ENCODE measurements at regions not wholly inside any gene's neighbourhood (a gene's known extent, or its start where the extent isn't known, plus 50 kb on each side); places are given as distances from the start of the nearest gene placed in this dataset.
"Not testable (repeated sequence)": the region's sequence is repeated elsewhere in the genome, so short reads cannot be mapped to it uniquely, and the experiment has no call there.

DNA sequence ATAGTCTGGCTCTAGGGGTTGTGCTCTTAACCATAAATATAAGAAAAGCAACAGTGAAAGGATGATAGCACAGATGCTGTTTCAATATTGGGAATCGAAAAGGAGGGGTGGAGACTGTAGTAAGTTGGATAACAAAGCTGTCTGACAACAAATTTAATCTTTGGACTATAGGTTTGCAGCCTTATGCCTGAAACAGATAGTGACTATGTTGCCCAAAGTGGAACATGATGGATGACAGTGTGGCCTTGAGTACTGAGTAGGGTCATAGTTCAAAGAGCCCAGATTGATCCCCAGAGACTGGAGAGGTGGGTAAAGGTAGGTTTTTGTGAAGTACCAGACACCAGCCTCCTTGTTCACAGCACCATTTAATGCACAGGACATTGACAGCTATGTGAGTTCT lies 144.0 kb upstream of the PALMD start:
- DNase-seq (ENCODE audit: low spot score), result no peak

DNA sequence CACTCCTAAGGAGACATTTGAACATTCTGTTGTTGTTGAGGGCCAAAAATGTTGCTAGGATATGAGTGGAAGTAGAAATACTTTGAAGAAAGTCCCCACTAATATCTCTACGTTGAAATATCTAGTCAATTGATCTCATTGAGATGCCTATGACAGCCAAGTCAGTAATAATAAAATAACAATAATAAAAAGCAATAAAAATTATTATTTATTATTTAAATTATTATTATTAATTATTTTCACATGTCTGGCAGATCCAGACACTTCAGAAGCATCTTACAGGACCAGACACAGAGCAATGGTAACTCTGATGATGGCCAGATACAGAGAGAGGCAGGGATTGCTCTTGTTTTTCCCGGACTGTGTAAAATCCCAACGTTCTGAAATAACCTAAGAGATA lies 143.5 kb upstream of the PALMD start:
- DNase-seq (ENCODE audit: low spot score), result no peak

DNA sequence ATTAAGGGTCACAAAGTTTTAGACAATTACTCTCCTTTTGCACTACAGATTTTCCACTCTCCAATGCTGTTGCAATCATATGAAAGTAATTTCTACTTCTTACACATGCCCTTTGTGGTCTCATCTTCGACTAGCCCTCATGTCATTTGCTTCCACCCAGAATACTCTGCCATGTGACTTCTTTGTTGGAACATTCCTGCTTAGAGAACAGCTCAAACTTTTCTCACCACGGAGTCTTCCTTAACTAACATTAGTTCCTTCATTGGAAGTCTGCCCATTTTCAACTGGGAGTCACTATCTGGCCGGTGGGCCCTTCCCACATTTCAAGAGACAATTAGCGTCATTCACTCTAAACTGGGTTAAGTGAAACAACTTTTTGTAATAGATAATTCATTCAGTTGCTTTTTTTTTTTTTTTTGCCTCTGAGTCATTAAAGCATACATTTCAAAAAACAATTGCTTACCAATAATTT lies 142.6 kb upstream of the PALMD start:
- peak; percentile 26 for DNase-seq (ENCODE audit: low spot score)

DNA sequence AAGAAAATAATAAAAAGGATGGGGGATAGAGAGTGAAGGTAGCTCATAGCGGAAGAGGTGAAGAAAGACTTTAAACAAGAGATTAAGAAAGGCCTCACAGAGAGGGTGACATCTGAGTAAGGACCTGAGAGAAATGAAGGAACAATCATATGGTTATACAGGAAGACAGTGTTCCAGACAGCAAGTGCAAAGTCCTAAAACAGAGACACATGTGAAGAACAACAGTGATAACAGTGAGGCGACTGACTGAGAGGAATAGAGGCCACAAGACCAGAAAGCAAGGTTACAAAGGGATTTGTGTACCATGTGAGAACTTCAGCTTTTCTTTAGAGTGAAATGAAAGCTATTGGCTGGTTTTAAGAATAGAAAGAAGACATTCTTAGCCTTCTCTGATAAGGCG lies 141.6 kb upstream of the PALMD start:
- DNase-seq (ENCODE audit: low spot score), result no peak

DNA sequence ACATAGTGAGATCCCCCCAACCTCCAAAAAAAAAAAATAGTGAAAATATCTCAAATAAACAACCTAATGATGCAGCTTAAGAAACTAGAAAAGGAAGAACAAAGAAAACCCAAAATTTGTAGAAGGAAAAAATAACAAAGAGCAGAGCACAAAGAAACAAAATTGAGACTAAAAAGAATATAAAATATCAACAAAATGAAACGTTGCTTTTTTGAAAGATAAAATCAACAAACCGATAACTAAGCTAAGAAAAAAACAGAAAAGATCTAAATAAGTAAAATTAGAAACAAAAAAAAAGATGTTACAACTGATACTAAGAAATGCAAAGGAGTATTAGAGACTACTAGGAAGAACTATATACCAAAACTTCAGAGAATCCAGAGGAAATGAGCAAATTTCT lies 139.3 kb upstream of the PALMD start:
- no peak for DNase-seq (ENCODE audit: low spot score)

DNA sequence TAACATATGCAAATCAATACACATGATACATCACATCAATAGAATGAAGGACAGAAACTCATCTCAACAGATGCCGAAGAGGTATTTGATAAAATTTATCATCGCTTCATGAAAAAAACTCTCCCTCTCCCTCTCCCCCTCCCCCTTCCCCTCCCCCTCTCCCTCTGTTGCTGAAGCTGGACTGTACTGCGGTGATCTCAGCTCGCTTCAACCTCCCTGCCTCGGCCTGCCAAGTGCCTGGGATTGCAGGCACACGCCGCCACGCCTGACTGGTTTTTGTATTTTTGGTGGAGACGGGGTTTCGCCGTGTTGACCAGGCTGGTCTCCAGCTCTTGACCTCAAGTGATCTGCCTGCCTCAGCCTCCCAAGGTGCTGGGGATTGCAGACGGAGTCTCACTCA lies 138.5 kb upstream of the PALMD start:
- DNase-seq (ENCODE audit: low spot score), result not testable (repeated sequence)

DNA sequence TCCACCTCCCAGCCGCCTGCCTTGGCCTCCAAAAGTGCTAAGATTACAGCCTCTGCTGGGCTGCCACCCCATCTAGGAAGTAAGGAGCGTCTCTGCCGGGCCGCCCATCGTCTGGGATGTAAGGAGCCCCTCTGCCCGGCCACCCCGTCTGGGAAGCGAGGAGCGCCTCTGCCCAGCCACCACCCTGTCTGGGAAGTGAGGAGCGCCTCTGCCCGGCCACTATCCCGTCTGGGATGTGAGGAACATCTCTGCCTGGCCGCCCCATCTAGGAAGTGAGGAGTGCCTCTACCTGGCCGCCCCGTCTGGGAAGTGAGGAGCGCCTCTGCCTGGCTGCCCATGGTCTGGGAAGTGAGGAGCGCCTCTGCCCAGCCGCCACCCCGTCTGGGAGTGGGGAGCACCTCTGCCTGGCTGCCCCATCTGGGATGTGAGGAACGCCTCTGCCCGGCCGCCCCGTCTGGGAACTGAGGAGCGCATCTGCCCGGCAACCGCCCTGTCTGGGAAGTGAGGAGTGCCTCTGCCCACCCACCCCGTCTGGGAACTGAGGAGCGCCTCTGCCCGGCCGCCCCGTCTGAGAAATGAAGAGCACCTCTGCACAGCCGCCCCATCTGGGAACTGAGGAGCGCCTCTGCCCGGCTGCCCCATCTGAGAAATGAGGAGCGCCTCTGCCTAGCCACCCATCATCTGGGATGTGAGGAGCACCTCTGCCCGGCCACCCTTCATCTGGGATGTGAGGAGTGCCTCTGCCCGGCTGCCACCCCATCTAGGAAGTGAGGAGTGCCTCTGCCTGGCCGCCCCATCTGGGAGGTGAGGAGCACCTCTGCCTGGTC lies 137.8 kb upstream of the PALMD start:
- no peak for DNase-seq (ENCODE audit: low spot score)

DNA sequence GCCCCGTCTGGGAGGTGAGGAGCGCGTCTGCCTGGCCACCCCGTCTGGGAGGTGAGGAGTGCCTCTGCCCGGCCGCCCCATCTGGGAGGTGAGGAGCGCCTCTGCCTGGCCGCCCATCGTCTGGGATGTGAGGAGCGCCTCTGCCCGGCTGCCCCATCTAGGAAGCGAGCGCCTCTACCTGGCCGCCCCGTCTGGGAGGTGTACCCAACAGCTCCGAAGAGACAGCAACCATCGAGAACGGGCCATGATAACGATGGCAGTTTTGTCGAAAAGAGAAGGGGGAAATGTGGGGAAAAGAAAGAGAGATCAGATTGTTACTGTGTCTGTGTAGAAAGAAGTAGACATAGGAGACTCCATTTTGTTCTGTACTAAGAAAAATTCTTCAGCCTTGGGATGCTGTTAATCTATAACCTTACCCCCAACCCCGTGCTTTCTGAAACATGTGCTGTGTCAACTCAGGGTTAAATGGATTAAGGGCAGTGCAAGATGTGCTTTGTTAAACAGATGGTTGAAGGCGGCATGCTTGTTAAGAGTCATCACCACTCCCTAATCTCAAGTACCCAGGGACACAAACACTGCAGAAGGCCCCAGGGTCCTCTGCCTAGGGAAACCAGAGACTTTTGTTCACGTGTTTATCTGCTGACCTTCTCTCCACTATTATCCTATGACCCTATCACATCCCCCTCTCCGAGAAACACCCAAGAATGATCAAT lies 137.0 kb upstream of the PALMD start:
- DNase-seq (ENCODE audit: low spot score), result not testable (repeated sequence)

DNA sequence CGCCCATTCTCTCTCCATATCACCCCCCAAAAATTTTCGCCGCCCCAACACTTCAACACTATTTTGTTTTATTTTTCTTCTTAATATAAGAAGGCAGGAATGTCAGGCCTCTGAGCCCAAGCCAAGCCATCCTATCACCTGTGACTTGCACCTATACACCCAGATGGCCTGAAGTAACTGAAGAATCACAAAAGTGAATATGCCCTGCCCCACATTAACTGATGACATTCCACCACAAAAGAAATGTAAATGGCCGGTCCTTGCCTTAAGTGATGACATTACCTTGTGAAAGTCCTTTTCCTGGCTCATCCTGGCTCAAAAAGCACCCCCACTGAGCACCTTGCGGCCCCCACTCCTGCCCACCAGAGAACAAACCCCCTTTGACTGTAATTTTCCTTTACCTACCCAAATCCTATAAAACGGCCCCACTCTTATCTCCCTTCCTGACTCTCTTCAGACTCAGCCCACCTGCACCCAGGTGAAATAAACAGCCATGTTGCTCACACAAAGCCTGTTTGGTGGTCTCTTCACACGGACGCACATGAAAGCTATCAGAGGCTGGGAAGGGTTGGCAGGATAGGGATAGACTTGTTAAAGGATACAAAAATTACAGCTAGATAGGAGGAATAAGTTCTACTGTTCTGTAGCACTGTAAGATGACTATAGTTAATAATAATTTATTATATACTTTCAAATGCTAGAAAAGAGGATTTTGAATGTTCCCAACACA lies 130.9 kb upstream of the PALMD start:
- DNase-seq (ENCODE audit: low spot score), result not testable (repeated sequence)

DNA sequence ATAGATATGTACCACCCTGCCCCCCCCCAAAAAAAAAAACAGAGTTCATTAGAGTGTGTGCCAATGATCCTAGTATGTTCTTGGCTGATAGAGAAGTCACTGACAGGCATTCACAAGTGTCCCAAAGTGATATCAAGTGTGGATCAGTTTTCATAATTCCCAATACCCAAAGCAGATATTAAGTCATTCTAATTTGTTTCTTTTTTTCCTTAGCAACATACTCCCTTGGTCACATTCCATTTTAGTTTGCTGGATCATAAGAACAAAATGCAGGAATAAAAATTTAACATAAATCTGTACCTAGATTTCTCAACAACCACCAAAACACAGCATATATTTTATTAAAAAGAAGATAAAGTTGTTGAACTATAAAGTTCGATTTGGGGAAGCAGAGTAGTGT lies 129.8 kb upstream of the PALMD start:
- no peak for DNase-seq (ENCODE audit: low spot score)

DNA sequence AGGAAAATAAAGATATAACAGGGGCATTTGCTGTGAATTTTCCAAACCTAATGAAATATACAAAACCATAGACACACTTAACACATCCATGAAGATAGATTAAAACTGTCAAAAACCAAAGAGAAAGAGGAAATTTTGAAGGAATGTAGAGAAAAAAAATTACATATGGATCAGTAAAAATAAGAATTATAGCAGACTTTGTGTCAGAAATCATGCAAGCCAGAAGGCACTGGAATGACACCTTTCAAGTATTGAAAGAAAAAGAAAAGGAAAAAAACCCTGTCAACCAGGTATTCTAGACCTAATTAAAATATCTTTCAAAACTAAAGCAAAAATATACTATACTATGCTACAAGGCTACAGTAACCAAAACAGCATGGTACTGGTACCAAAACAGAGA lies 125.8 kb upstream of the PALMD start:
- no peak for DNase-seq (ENCODE audit: low spot score)

DNA sequence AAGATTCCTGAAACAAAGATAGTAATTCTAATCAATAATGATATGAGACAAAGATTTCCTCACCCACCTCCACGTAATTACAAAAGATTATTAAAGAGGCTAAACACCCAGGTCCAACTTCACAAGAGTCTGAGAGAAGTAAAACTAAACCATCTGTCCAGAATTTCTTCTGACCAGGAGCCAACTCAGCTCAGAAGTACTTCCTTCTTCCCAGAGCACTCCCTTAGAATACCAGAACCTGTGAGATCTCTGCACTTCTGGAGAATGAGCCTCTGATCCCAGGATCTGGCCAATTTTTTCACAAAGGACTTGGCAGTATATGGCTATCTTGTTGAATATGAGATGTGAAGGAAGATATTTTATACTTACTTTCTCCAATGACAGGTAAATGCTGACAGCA lies 120.6 kb upstream of the PALMD start:
- no peak for DNase-seq (ENCODE audit: low spot score)

DNA sequence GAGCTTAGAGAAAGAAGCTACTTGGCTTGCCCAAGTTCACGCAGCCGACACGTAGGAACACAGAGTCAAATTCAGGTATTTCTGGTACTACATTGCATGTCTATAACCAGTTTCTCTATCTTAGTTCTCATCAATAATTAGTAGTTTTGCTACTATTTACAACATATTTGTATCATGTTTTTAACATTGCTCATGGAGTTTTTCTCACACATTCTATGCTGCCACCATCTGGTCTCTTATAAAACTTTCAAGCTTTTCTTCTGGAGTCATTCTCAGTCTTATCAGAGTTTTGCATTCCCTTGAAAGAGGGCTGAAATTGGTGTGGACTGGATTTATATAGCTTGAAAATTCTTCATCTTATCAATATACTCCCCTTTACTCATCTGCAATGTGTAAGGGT lies 118.8 kb upstream of the PALMD start:
- DNase-seq (ENCODE audit: low spot score), result peak; percentile 43

DNA sequence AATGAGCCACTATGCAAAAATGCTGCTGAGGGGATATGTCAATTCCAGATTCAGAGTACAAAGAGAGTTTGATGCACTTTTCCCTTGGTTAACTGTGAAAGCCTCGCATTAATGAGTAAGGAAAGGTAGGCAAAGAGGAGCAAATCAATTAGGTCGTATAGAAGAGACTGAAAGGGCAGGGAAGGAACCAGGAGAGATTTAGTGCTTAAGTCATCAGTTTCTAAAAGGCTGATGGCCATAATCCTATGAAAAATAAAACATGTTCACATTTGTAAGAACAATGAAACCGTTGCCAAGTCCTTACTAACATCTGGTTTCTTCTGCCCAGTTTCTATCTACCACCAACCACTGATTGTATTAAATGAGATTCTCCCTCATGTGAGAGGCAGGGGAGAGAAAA lies 118.4 kb upstream of the PALMD start:
- no peak for DNase-seq (ENCODE audit: low spot score)

DNA sequence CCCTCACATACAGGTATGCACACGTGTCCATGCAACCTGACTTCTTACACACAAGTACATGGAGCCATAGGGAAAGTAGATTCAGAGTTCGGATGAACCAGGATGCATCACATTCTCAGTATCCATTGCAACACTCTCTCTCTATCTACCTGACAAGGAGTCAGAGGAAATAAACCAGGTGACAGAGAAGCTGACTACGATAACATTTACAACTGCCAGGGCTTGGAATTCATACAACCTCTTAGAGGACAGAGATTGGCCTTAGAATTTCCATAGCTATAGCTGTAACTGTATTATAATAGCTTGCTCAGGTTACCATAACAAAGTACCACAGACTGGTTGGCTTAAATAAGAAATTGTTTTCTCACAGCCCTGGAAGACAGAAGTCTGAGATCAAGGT lies 116.9 kb upstream of the PALMD start:
- no peak for DNase-seq (ENCODE audit: low spot score)

DNA sequence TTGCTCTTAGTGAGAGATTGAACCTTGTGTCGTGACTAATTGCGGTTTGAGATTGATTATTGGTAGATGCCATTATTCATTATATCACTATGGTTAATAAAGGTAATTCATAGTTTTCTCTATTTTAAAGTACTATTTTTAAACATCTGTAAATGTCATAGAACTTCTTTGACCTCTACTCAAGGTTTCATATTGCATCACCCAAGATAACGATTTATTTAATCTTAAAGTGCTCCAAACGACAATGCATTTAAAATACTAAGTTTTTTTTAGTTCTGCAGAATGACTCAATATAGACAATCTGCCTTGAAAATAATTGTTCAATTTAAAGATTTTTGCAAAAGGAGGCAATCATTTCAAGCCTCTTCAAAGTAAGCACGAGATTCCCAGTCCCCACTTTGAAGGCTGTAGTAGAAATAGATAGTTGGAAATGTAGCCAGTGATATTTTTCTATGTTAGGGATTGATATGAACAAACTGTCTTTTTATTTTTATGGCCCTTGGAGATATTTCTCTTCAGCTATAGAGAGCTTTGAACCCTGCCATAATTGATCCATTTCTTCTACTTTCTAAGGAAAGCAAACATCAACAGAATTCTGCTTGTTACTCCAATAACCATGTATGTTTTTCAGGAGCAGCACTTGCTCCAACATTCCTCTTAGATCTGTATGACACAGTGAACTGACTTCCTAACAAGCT lies 114.2 kb upstream of the PALMD start:
- no peak for DNase-seq (ENCODE audit: low spot score)

DNA sequence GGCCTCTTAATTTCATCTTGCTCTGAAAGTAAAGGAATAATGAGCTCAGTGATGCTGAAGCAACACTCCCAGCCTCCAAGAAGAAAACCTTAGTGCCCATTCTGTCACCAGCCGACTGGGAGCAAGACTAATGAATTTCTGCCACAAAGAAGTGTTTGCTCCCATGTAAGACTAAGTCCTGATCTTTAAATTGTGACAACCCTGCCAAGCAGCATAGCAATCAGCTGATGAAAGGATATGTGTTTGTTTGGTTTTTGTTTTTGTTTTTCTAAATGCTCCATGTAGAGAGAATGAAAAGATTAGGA lies 113.7 kb upstream of the PALMD start:
- no peak for DNase-seq (ENCODE audit: low spot score)

DNA sequence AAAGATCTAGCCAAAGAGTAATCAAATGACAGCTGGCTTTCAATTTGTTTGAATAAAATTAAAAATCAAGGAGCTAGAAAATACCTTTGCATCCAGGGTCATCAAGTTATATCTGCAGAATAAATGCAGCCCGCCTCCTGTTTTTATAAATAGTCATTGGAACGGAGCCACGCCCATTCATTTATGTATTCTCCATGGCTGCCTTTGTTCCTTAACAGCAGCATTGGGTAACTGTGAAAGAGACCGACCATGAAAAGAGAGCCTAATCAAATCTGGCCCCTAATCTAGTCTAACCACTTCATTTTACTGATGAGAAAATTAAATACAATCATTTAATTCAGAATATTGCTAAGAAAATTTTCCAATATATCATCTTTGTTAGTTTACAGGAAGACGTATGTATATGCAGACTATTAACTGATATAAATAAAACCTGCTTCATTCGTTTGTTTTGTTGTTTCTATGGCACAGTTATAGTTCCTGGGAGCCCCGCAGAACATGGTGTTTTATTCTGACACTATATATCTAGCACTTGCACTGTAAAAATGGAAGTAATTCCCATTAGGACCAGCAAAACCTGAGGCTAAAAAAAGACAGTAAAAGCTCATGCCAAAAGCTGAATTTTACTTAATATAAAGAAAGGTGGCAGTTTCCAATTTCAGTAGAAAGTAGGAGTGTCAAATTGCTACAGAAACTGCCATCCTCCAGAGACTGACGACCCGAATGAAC lies 111.8 kb upstream of the PALMD start:
- no peak for DNase-seq (ENCODE audit: low spot score)

DNA sequence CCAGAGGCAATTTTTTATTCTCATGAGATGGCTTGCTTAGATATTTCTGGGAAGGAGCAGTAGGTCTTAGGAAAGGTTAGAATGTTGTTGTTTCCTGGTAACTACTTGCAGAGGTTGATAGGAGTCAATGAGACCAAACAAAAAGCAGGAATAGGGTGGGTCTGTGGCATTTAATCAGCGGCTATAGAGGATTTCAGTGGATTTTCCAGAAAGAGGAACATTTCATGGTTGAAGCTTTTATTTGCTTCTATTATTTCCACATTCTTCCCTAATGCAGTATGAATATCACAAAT lies 111.3 kb upstream of the PALMD start:
- no peak for DNase-seq (ENCODE audit: low spot score)

DNA sequence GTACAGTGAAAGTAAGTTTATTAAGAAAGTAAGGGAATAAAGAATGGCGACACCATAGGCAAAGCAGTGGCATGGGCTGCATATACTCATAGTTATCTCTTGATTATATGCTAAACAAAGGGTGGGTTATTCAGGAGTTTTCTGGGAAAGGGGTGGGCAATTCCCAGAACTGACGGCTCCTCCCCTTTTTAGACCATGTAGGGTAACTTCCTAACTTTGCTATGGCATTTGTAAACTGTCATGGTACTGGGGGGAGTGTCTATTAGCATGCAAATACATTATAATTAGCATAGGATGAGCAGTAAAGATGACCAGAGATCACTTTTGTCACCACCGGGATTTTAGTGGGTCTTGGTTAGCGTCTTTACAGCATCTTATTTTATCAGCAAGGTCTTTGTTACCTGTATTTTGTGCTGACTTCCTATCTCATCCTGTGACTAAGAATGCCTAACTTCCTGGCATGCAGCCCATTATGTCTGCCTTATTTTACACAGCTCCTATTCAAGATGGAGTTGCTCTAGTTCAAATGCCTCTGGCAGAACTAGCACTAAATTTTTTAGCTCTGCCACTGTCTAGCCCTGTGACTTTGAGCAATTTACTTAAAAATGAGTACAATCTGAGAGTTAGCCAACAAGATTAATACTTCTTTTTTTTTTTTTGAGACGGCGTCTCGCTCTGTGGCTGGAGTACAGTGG lies 110.3 kb upstream of the PALMD start:
- DNase-seq (ENCODE audit: low spot score), result no peak

DNA sequence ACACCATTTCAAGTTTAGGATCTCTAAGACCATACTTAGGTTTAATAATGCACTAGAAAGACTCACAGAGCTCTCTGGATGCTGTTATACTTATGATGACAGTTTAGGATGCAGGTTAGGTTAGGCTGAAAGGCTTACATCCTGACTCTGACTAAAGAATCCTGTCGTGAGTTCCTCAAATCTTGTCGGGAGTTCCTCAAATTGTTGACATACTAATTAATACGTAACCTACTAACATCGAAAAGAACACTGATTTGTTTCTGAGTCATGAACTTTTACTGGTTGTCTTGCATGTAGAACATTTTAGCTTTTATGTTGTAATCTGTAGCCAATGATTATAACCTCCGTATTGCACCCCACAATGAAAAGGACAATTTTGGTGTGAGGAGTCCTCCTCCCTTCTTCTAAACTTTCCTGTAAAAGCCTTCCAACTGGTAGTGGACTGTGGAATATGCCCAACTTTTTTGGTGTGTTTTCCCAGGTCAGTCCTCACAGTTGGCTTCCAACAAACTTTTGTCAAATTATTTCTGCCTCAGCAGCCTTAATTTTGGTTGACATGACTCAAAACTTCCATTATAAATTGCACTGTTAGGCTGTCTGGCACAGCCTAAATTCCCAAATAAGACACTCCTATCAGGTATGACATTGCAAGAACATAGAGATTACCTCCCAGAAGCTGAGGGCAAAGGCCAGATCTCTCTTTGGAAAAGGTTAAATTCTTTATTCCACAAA lies 107.9 kb upstream of the PALMD start:
- no peak for DNase-seq (ENCODE audit: low spot score)
